NCI-H2196 (cell line): ENCODE measurements at regions not wholly inside any gene's neighbourhood (a gene's known extent, or its start where the extent isn't known, plus 50 kb on each side); places are given as distances from the start of the nearest gene placed in this dataset.
"Not testable (repeated sequence)": the region's sequence is repeated elsewhere in the genome, so short reads cannot be mapped to it uniquely, and the experiment has no call there.

Source experiments
- DNase-seq: peaks from one replicate; lab custom pipeline; 2025; ENCODE audit not compliant: unreplicated experiment; lab: John Stamatoyannopoulos, UW

DNA sequence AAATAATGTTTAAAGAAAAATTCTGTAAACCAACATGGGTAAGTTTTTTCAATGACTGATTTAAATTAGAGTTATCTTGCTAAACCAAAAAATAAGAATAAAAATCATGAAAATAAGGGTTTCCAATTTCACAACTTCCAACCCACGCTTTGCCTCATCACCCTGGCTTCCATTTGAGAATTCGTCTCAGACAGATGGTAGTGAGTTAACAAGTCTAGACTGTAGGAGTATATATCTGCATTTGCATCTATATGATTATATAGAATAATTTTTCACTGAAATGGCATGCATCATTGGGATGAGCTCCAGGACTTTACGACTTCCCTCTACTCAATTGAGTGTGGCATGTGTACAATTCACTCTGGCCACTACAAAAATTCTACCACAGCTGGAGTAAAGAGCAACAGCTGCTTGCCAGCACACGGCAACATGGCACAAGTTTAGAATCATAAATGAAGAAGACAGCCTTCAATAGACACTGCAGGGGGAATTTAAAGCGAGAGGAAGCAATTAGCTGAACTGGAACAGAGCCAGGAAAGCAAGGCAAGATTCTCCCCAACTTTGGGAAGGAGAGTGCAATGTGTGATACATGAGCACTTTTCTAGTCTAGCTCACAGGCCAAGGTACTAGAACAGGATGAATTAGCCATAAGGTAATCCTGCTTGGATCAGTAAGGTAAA is 1673.5 kb upstream of the CELF4 start:
- no peak for DNase-seq

DNA sequence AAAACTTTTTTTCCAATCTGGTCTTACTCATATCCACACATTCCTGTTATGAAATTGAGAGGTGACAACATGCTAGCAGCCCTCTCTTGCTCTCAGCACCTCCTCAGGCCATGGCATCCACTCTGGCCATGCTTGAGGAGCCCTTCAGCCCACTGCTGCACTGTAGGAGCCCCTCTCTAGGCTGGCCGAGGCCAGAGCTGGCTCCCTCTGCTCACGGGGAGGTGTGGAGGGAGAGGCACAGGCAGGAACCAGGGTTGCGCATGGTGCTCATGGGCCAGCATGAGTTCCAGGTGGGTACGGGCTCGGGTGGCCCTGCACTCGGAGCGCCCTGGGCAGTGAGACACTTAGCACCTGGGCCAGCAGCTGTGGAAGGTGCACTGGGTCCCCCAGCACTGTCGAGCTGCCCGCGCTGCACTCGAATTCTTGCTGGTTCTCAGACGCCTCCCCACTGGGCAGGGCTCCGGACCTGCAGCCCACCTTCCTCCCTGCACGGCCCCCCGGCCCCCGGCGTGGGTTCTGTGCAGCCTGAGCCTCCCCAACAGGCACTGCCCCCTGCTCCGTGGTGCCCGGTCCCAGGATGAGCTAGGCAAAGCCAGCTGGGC is 1669.6 kb upstream of the CELF4 start:
- no peak for DNase-seq

GRCh38 chr18:39232937-39233336 is 1667.3 kb upstream of the CELF4 start:
- no peak for DNase-seq

- DNase-seq, result no peak
These were observed 1666.9 kb upstream of the CELF4 start for GRCh38 chr18:39232490-39232889.

- no peak for DNase-seq
These were observed 1664.6 kb upstream of the CELF4 start for GRCh38 chr18:39230086-39230803.

DNA sequence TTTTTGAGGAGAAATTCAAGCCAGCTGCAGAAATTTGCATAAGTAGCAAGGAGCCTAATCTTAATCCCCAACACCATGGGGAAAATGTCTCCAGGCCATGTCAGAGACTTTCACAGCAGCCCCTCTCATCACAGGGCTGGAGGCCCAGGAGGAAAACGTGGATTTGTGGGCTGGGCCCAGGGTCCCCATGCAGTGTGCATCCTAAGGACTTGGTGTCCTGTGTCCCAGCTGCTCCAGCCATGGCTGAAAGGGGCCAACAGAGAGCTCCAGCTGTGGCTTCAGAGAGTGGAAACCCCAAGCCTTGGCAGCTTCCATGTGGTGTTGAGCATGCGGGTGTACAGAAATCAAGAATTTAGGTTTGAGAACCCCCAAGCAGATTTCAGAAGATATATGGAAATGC is 1662.2 kb upstream of the CELF4 start:
- DNase-seq, result not testable (repeated sequence)

DNA sequence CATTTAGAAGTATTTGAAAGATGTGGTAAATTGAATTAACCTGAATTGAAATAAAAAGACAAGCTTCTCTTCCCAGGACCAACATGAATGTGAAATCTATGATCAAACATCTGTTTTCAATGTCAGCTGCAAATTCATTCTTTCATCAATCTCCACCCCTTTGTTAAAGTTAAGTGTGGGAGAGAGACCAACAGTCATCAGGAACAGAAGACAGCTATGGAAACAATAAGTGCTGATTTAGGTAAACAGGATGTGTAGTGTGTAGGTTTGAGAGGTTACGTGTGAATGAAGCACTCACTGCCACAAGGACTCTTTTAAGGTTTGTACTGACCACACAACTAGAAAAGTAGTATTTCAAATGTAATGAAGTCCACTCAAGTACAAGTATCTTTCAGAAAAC is 1659.8 kb upstream of the CELF4 start:
- no peak for DNase-seq

DNA sequence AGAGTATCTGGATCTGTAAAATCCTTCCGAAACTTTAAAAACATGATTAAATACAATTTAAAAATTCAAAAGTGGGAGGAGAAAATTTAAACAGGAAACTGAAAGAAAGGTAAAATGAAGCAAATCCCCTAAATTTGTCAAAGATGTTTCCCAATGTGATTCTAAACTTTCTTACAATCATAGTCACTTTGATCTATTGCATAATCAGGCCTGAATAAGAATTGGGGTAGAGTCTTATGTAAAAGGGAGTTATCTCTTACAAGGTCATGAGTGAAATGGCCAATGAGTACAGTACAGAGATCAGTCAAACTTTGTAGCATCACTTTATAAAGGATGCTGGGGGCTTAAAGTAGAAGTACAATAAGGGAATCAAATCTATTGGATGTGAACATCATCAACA is 1657.7 kb upstream of the CELF4 start:
- no peak for DNase-seq

DNA sequence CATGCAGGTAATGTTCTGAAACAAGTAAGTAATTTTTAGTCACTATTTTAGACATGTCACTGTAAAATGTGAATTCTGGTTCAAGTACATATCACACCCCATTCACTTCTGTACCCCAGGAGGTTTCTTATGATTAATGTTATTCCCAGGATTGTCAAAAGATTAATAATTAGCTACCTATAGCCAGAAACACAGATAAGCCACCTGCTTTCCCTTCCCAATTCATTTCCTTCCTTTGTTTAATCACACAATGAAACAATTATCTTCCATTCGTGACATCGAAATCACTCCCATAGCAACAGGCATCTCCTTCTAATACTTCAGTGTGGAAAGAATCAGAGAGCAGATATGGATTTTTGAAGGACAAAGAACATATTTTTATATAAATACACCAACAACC is 1650.3 kb upstream of the CELF4 start:
- no peak for DNase-seq

DNA sequence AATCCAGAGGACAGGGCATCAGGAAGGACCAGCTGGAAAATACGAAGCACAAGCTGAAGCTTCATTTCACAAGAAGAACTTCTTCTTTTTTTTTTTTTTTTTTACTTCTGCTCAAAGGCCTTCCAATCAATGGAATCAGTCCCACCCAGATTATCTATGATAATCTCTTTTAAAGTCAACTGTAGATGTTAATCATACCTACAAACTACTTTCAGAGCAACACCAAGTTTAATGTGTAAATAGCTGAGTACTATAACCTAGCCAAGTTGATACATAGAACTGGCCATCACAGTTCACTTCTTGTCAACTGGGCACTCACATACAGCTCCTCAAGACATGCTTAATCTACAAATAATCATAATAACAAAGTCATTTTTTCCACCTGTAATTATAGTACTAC is 1645.9 kb upstream of the CELF4 start:
- DNase-seq, result no peak

DNA sequence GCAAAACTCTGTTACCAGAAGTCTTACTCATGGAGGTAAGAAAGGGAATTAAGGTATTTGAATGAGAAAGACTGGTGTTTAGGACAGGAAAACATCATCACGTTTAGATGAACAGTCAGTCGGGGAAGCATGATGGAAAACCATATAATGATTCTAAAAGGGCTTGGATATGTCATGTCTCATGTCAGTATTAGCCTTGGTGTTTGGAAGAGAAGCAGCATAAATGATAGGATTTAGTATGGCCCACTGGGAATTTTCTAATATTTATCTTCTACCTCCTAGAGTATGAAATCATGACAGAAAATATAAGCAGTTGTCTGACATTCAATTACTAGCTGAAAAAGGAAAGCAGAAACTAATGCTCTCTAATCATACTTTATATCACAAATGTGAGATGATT is 1643.6 kb upstream of the CELF4 start:
- no peak for DNase-seq

GRCh38 chr18:39208729-39209128 is 1643.1 kb upstream of the CELF4 start:
- no peak for DNase-seq

- no peak for DNase-seq
These were observed 1642.6 kb upstream of the CELF4 start for GRCh38 chr18:39208190-39208589.

- DNase-seq, result not testable (repeated sequence)
These were observed 1641.0 kb upstream of the CELF4 start for GRCh38 chr18:39206398-39207103.

DNA sequence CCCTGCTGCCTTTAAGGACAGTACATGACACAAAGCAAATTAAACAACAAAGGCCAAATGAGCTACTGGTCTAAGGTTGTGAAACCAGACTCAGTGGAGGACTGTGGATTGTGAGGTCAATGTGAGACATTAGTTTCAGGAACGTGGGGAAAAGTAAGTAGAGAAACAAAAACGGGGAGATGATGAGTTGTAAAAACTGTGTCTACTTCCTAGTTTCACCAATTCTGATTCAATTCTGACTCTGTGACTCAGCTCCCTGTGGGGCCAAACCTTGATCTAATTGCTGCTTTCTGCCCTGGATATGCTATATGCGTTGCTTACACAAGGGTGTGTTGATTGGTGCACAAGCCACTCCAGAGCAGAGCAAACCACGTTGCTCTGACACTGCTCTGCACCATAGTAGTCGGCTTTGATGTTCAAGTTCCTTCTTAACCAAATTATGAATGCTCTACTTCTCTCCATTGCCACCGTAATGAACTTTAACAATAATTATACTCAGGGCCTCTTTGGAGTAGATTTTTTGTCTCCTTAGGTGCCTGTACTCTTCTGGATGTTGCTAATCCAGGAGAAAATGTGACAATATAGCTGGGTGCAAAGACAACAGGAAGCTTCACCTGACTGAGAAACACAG is 1640.1 kb upstream of the CELF4 start:
- no peak for DNase-seq

- no peak for DNase-seq
These were observed 1634.6 kb upstream of the CELF4 start for GRCh38 chr18:39200153-39200552.

GRCh38 chr18:39199231-39199855 is 1633.7 kb upstream of the CELF4 start:
- no peak for DNase-seq

DNA sequence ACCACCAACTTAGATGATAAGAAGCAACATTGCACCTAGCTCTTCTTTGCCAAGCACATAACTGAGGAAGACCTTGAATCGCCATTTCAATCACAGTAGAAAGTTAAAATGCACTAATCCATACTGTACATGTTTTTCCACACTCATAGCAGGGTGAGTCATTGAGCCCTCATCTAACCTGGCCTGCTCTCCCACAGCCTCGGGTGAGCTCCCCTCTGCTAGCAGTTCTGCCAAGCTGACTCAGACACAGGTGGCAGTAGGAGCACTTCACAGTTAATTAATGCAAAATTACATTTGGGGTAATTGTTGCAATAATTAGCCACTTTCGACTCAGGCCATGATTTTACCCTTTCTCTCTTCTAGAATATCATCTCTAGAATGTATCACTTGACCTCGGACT is 1632.8 kb upstream of the CELF4 start:
- no peak for DNase-seq

DNA sequence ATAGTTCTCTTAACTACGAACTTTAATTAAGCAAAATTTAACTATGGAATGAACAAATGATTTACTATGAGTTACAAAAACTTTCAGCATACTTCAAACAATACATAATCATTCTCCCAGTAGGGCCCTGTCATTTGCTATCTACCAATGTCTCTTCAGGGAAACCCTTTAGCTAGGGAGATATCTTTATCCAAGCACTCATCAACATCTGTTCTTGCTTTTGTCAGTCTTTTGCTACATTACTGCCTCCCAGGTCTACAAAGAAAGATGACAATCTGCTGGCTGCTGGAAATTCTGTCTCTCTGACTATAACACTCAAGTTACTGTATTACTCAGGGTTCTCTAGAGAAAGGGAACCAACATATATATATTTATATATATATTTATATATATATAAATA is 1626.3 kb upstream of the CELF4 start:
- DNase-seq, result no peak

- no peak for DNase-seq
These were observed 1625.5 kb upstream of the CELF4 start for GRCh38 chr18:39191058-39191457.

GRCh38 chr18:39190508-39190907 is 1624.9 kb upstream of the CELF4 start:
- no peak for DNase-seq
